ENCODE measurements at regions not wholly inside any gene's neighbourhood (a gene's known extent, or its start where the extent isn't known, plus 50 kb on each side); places are given as distances from the start of the nearest gene placed in this dataset.

DNA sequence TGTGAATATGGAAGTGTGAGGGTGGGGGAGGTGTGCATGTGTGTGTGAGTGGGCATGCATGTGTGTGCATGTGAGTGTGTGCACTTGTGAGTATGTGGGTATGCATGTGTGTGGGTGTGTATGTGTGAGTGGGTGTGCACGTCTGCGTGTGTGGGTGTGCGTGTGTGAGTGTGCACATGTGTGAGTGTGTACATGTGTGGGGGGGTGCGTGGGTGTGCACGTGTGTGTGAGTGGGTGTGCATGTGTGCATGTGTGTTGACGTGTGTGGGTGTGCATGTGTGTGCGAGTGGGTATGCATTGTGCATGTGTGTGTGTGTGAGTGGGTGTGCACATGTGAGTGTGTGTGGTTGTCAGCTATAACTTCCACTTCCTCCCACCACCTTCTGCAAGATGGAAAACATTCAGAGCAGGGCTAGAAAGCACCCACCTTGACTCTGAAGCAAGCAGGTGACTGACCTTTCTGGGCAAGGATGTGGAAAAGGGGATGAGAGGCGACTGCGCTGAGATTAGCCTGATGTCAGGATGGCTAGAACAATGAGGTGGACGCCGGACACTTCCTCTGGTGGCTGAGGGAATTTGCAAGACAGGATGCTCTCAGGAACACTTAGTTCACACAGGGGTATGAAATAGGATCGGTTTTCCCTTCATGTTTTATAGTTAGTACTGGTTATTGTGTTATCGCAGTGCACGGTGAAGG, 103.6 kb downstream of the ACKR3 start:
- no peak overlapping the region for H3K27ac ChIP-seq (ENCODE audit: extremely low read length, insufficient read depth, low read length)
- no peaks in the 10 kb centered on the region for H3K36me3 ChIP-seq (replicated peaks in 1 of 2; ENCODE audit: control insufficient read depth in 1 of 2, insufficient read depth in 2 of 2, low read length in 2 of 2)
- H3K27me3 ChIP-seq (ENCODE audit: control insufficient read depth in 1 of 2, insufficient read depth in 2 of 2, low read length in 2 of 2) = peaks cover 0 to 8% of the 10 kb centered on the region in 2 experiments; a peak in 1 of 5 replicates
- BruUV-seq (replicated peaks) = no TSS peak
- H2AFZ ChIP-seq (ENCODE audit: low read length) = no peak overlapping the region
- DNase-seq (ENCODE audit: low spot score) (no peak), FAIRE-seq (no peak), ATAC-seq (no peak)
- intact Hi-C loops (cut with micrococcal nuclease; ENCODE audit: unreplicated experiment) = no loop called here
- H3K9ac ChIP-seq (ENCODE audit: insufficient read depth, low read depth, low read length) = no peak overlapping the region
- in situ Hi-C loops (cut with HindIII; ENCODE audit: extremely low pct_ligation_motif_present, low pct_unique_long_range_greater_than_20kb) = no loop called here
- WGBS (ENCODE audit: low lambda C conversion rate) = 58% methylated on average over 14 of the region's 14 CpGs
- no peaks in the 10 kb centered on the region for H3K4me1 ChIP-seq (ENCODE audit: insufficient read depth, low read length)
- H3K4me2 ChIP-seq (ENCODE audit: low read depth, low read length) = no peak overlapping the region
- no peaks in the 10 kb centered on the region for H3K9me3 ChIP-seq (ENCODE audit: low read length)
- ChIA-PET CTCF (ENCODE audit: low intra/inter-chr PET ratio, low total read pairs) (no interaction called here), POLR2A (no interaction called here)
- TF ChIP-seq ZNF552 (CRISPR knock-in tag; IDR thresholded peaks at IDR 0.05; ENCODE audit: borderline replicate concordance) = no peak
- TF ChIP-seq, protein P1, sequence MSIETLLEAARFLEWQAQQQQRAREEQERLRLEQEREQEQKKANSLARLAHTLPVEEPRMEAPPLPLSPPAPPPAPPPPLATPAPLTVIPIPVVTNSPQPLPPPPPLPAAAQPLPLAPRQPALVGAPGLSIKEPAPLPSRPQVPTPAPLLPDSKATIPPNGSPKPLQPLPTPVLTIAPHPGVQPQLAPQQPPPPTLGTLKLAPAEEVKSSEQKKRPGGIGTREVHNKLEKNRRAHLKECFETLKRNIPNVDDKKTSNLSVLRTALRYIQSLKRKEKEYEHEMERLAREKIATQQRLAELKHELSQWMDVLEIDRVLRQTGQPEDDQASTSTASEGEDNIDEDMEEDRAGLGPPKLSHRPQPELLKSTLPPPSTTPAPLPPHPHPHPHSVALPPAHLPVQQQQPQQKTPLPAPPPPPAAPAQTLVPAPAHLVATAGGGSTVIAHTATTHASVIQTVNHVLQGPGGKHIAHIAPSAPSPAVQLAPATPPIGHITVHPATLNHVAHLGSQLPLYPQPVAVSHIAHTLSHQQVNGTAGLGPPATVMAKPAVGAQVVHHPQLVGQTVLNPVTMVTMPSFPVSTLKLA (IDR thresholded peaks at IDR 0.05) = peak; percentile 99
- no peaks in the 10 kb centered on the region for H4K20me1 ChIP-seq (ENCODE audit: insufficient read depth, low read length)
- H3K79me2 ChIP-seq (ENCODE audit: insufficient read depth, low read length) = no peaks in the 10 kb centered on the region
- no peak overlapping the region for H3K4me3 ChIP-seq (replicated peaks in 1 of 3; ENCODE audit: insufficient read depth in 1 of 3, low read depth in 2 of 3, low read length in 3 of 3)

DNA sequence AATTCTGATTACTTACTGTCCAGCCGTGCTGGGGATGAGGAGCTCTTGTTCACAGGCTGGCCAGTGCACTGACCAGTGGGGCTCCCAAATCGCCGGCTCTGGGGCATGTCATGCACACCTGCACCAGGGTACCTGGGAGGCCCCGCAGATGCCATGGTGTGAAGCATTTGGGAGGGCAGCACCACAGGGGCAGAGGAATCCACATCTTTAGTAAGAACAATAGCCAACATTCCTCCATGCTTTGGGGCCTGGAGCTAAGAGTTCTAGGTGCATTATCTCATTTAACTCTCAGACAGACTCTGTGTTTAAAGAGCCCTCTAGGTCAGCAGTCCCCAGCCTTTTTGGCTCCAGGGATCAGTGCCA, 104.2 kb downstream of the ACKR3 start:
- DNase-seq (ENCODE audit: low spot score) = no peak
- WGBS (ENCODE audit: low lambda C conversion rate) = 63% methylated on average over 2 of the region's 4 CpGs
- TF ChIP-seq KDM6A (CRISPR knock-in tag; IDR thresholded peaks at IDR 0.05; ENCODE audit: low read depth) (no peak), POLR2AphosphoS5 (IDR thresholded peaks at IDR 0.05; ENCODE audit: low read depth, low read length) (no peak), WIZ (CRISPR knock-in tag; IDR thresholded peaks at IDR 0.05) (no peak), PHF8 (CRISPR knock-in tag; IDR thresholded peaks at IDR 0.05) (no peak), ZKSCAN5 (CRISPR knock-in tag; IDR thresholded peaks at IDR 0.05) (no peak), KLF11 (CRISPR knock-in tag; IDR thresholded peaks at IDR 0.05) (no peak), GABPA (IDR thresholded peaks at IDR 0.05; ENCODE audit: low read depth, low read length) (no peak), GABPA (CRISPR knock-in tag; IDR thresholded peaks at IDR 0.05; ENCODE audit: low read depth) (no peak), ZNF616 (CRISPR knock-in tag; IDR thresholded peaks at IDR 0.05; ENCODE audit: low read depth) (no peak)
- TF ChIP-seq, protein P2, sequence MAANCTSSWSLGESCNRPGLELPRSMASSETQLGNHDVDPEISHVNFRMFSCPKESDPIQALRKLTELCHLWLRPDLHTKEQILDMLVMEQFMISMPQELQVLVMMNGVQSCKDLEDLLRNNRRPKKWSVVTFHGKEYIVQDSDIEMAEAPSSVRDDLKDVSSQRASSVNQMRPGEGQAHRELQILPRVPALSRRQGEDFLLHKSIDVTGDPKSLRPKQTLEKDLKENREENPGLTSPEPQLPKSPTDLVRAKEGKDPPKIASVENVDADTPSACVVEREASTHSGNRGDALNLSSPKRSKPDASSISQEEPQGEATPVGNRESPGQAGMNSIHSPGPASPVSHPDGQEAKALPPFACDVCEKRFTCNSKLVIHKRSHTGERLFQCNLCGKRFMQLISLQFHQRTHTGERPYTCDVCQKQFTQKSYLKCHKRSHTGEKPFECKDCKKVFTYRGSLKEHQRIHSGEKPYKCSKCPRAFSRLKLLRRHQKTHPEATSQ (CRISPR knock-in tag; IDR thresholded peaks at IDR 0.05; ENCODE audit: borderline replicate concordance) = no peak
- TF ChIP-seq, protein P3, sequence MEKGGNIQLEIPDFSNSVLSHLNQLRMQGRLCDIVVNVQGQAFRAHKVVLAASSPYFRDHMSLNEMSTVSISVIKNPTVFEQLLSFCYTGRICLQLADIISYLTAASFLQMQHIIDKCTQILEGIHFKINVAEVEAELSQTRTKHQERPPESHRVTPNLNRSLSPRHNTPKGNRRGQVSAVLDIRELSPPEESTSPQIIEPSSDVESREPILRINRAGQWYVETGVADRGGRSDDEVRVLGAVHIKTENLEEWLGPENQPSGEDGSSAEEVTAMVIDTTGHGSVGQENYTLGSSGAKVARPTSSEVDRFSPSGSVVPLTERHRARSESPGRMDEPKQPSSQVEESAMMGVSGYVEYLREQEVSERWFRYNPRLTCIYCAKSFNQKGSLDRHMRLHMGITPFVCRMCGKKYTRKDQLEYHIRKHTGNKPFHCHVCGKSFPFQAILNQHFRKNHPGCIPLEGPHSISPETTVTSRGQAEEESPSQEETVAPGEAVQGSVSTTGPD (CRISPR knock-in tag; IDR thresholded peaks at IDR 0.05) = no peak
- TF ChIP-seq, protein P4, sequence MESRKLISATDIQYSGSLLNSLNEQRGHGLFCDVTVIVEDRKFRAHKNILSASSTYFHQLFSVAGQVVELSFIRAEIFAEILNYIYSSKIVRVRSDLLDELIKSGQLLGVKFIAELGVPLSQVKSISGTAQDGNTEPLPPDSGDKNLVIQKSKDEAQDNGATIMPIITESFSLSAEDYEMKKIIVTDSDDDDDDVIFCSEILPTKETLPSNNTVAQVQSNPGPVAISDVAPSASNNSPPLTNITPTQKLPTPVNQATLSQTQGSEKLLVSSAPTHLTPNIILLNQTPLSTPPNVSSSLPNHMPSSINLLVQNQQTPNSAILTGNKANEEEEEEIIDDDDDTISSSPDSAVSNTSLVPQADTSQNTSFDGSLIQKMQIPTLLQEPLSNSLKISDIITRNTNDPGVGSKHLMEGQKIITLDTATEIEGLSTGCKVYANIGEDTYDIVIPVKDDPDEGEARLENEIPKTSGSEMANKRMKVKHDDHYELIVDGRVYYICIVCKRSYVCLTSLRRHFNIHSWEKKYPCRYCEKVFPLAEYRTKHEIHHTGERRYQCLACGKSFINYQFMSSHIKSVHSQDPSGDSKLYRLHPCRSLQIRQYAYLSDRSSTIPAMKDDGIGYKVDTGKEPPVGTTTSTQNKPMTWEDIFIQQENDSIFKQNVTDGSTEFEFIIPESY (CRISPR knock-in tag; IDR thresholded peaks at IDR 0.05) = no peak

More for the DNA sequence above, 104.2 kb downstream of the ACKR3 start:
- no TSS peak for BruUV-seq (replicated peaks)
- Histone ChIP-seq H3K27ac (ENCODE audit: extremely low read length, insufficient read depth, low read length) (no peak overlapping the region), H2AFZ (ENCODE audit: low read length) (no peak overlapping the region), H3K9me3 (ENCODE audit: low read length) (no peaks in the 10 kb centered on the region), H3K4me3 (replicated peaks in 1 of 3; ENCODE audit: insufficient read depth in 1 of 3, low read depth in 2 of 3, low read length in 3 of 3) (no peak overlapping the region), H3K9ac (ENCODE audit: insufficient read depth, low read depth, low read length) (no peak overlapping the region), H4K20me1 (ENCODE audit: insufficient read depth, low read length) (no peaks in the 10 kb centered on the region), H3K27me3 (ENCODE audit: control insufficient read depth in 1 of 2, insufficient read depth in 2 of 2, low read length in 2 of 2) (peaks cover 0 to 11% of the 10 kb centered on the region in 2 experiments; a peak in 1 of 5 replicates), H3K36me3 (replicated peaks in 1 of 2; ENCODE audit: control insufficient read depth in 1 of 2, insufficient read depth in 2 of 2, low read length in 2 of 2) (no peaks in the 10 kb centered on the region), H3K4me2 (ENCODE audit: low read depth, low read length) (no peak overlapping the region), H3K79me2 (ENCODE audit: insufficient read depth, low read length) (no peaks in the 10 kb centered on the region), H3K4me1 (ENCODE audit: insufficient read depth, low read length) (no peaks in the 10 kb centered on the region)
- ChIA-PET CTCF (ENCODE audit: low intra/inter-chr PET ratio, low total read pairs) (no interaction called here), POLR2A (no interaction called here)
- in situ Hi-C loops (cut with HindIII; ENCODE audit: extremely low pct_ligation_motif_present, low pct_unique_long_range_greater_than_20kb) = no loop called here
- intact Hi-C loops (cut with micrococcal nuclease; ENCODE audit: unreplicated experiment) = no loop called here
- FAIRE-seq (no peak), ATAC-seq (no peak)

Data from HepG2 (cell line).